ENCODE measurements at regions not wholly inside any gene's neighbourhood (a gene's known extent, or its start where the extent isn't known, plus 50 kb on each side); places are given as distances from the start of the nearest gene placed in this dataset.

DNA sequence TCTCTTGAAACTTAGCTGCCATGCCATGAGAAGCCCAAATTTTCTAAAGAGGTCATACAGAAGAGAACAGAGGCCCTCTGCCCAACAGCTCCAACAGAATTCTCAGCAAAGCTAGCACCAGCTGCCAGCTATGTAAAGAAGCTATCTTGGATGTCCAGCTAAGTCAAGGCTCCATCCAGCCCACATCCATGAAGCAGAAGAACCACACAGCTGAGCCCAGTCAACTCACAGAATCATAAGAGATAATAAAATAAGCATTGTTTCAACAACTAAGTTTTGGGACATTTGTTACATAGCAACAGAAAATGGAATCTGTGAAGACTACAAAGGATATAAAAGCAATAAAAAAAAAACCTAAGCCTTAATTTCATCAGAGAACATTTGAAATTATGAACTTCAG lies 434.3 kb downstream of the TXNL1 start:
- ChIA-PET CTCF (no interaction called here), POLR2A (no interaction called here)
- BruUV-seq (replicated peaks): no TSS peak
- no peak overlapping the region for H3K27ac Mint-ChIP-seq (ENCODE audit: unreplicated experiment)
- TF ChIP-seq CTCF (IDR thresholded peaks at IDR 0.05; ENCODE audit: insufficient read depth in 1 of 2, low read depth in 1 of 2, low read length in 1 of 2, severe bottlenecking in 1 of 2, unreplicated experiment in 1 of 2): no peak
- H3K4me3 ChIP-seq (ENCODE audit: low read depth, low read length): no peak overlapping the region
- H3K9me3 ChIP-seq: no peaks in the 10 kb centered on the region
- H3K4me1 ChIP-seq: no peaks in the 10 kb centered on the region
- DNase-seq: no peak
- no peaks in the 10 kb centered on the region for H3K36me3 Mint-ChIP-seq (ENCODE audit: insufficient read depth, unreplicated experiment)
- intact Hi-C loops (cut with micrococcal nuclease; ENCODE audit: unreplicated experiment): no loop called here
- H3K36me3 ChIP-seq (ENCODE audit: control insufficient read depth, insufficient read depth, low read length): no peaks in the 10 kb centered on the region
- H3K9me3 Mint-ChIP-seq (ENCODE audit: unreplicated experiment): no peaks in the 10 kb centered on the region
- no peaks in the 10 kb centered on the region for H3K27me3 ChIP-seq (replicated peaks; ENCODE audit: control insufficient read depth, insufficient read depth, low read length)
- H3K4me3 Mint-ChIP-seq (ENCODE audit: unreplicated experiment): no peak overlapping the region
- H3K4me1 Mint-ChIP-seq (ENCODE audit: low read depth, unreplicated experiment): no peaks in the 10 kb centered on the region
- H3K27me3 Mint-ChIP-seq (ENCODE audit: insufficient read depth, unreplicated experiment): peaks cover 3% of the 10 kb centered on the region

- H3K36me3 Mint-ChIP-seq (ENCODE audit: insufficient read depth, unreplicated experiment): no peaks in the 10 kb centered on the region
- peaks cover 1% of the 10 kb centered on the region for H3K27me3 Mint-ChIP-seq (ENCODE audit: insufficient read depth, unreplicated experiment)
- ChIA-PET POLR2A (no interaction called here), CTCF (no interaction called here)
- H3K4me1 Mint-ChIP-seq (ENCODE audit: low read depth, unreplicated experiment): no peaks in the 10 kb centered on the region
- TF ChIP-seq CTCF (IDR thresholded peaks at IDR 0.05; ENCODE audit: insufficient read depth in 1 of 2, low read depth in 1 of 2, low read length in 1 of 2, severe bottlenecking in 1 of 2, unreplicated experiment in 1 of 2): no peak
- BruUV-seq (replicated peaks): no TSS peak
- H3K36me3 ChIP-seq (ENCODE audit: control insufficient read depth, insufficient read depth, low read length): no peaks in the 10 kb centered on the region
- H3K27me3 ChIP-seq (replicated peaks; ENCODE audit: control insufficient read depth, insufficient read depth, low read length): no peaks in the 10 kb centered on the region
- H3K4me3 Mint-ChIP-seq (ENCODE audit: unreplicated experiment): no peak overlapping the region
- no peaks in the 10 kb centered on the region for H3K4me1 ChIP-seq
- no peaks in the 10 kb centered on the region for H3K9me3 Mint-ChIP-seq (ENCODE audit: unreplicated experiment)
- H3K4me3 ChIP-seq (ENCODE audit: low read depth, low read length): no peak overlapping the region
- no peaks in the 10 kb centered on the region for H3K9me3 ChIP-seq
- intact Hi-C loops (cut with micrococcal nuclease; ENCODE audit: unreplicated experiment): no loop called here
- H3K27ac Mint-ChIP-seq (ENCODE audit: unreplicated experiment): no peak overlapping the region
- DNase-seq: no peak
Observed at GRCh38 chr18:56202678-56203077, 435.7 kb downstream of the TXNL1 start.

DNA sequence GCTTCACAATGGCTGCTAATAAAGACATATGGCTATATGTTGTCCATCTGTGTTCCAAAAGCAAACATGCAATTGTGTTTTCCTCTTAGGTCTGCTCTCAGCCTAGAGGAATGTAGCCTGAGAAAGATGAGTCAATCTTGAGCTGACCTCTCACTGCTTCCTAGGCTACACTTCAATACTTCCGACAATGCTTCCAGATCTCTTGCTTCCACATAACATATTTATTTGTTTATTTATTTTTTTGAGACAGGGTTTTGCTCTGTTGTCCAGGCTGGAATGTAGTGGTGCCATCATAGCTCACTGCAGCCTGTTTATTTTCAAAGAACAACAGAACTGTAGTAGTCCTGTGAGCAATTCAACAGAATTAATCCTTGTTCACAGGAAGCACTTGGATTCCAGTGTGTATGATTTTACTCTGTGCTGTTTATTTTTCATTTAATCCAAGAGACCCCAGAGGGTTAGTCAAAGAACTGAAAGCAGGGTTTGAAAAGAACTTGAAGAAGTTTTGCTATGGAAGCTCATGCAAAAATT lies 437.9 kb downstream of the TXNL1 start:
- Mint-ChIP-seq H3K9me3 (ENCODE audit: unreplicated experiment) (no peaks in the 10 kb centered on the region), H3K4me3 (ENCODE audit: unreplicated experiment) (no peak overlapping the region), H3K27ac (ENCODE audit: unreplicated experiment) (no peak overlapping the region), H3K4me1 (ENCODE audit: low read depth, unreplicated experiment) (no peaks in the 10 kb centered on the region), H3K36me3 (ENCODE audit: insufficient read depth, unreplicated experiment) (no peaks in the 10 kb centered on the region), H3K27me3 (ENCODE audit: insufficient read depth, unreplicated experiment) (no peaks in the 10 kb centered on the region)
- Histone ChIP-seq H3K4me1 (no peaks in the 10 kb centered on the region), H3K4me3 (ENCODE audit: low read depth, low read length) (no peak overlapping the region), H3K9me3 (no peaks in the 10 kb centered on the region), H3K36me3 (ENCODE audit: control insufficient read depth, insufficient read depth, low read length) (no peaks in the 10 kb centered on the region), H3K27me3 (replicated peaks; ENCODE audit: control insufficient read depth, insufficient read depth, low read length) (no peaks in the 10 kb centered on the region)
- no peak for TF ChIP-seq CTCF (IDR thresholded peaks at IDR 0.05; ENCODE audit: insufficient read depth in 1 of 2, low read depth in 1 of 2, low read length in 1 of 2, severe bottlenecking in 1 of 2, unreplicated experiment in 1 of 2)
- CTCF ChIA-PET: no interaction called here
- no peak for DNase-seq
- no TSS peak for BruUV-seq (replicated peaks)
- intact Hi-C loops (cut with micrococcal nuclease; ENCODE audit: unreplicated experiment): no loop called here
- POLR2A ChIA-PET: no interaction called here

Data from Caco-2 (cell line).